ENCODE measurements at regions not wholly inside any gene's neighbourhood (a gene's known extent, or its start where the extent isn't known, plus 50 kb on each side); places are given as distances from the start of the nearest gene placed in this dataset.

GRCh38 chr14:89476354-89476896 is 59.4 kb upstream of the FOXN3 start:
- no peak for TF ChIP-seq CTCF (IDR thresholded peaks at IDR 0.05; ENCODE audit: low read length)
- no peak for TF ChIP-seq EZH2 (IDR thresholded peaks at IDR 0.05; ENCODE audit: borderline replicate concordance, low read length)

Data from OCI-LY1 (cell line).